HCT116 (cell line): ENCODE measurements at regions not wholly inside any gene's neighbourhood (a gene's known extent, or its start where the extent isn't known, plus 50 kb on each side); places are given as distances from the start of the nearest gene placed in this dataset.

Source experiments
- ATAC-seq: fragments of 200-7000 bp; cut with Tn5 transposase; 2 replicates; pipeline ENCODE4 v1.9.1; 2020; ENCODE audit warnings: mild to moderate bottlenecking, moderate library complexity
- BruUV-seq: library from RNA; stranded (reverse); fragments of 400-500 nt; replicated peaks from 2 replicates; lab custom pipeline; 2021; lab: Mats Ljungman, UMichigan
- CTCF ChIA-PET: fragments of 300-600 bp; sonication (Branson Sonifier 250); formaldehyde crosslinking; loops from one replicate; lab custom pipeline; 2021; ENCODE audit warnings: antibody characterized with exemption; lab: Charles Lee
- POLR2A ChIA-PET: fragments of 300-600, 350-600 bp; sonication (Branson Sonifier 250); formaldehyde crosslinking; loops from one replicate; lab custom pipeline; 2021; ENCODE audit warnings: antibody characterized with exemption; lab: Charles Lee
- RAD21 ChIA-PET, 2 experiments: fragments of 300-600 bp; sonication (Branson Sonifier 250); formaldehyde crosslinking; loops; one replicate each; lab custom pipeline; 2023; ENCODE audit warnings: low total read pairs in 2 of 2; ENCODE audit not compliant: uncharacterized antibody in 2 of 2, unreplicated experiment in 2 of 2, low non-redundant PET in 1 of 2; lab: Charles Lee
- DNase-seq: peaks from one replicate; pipeline ENCODE4 v3.0.0-alpha.2; 2010; ENCODE audit warnings: low read depth, low spot score
- H2AFZ ChIP-seq: fragments of 200-600 bp; shearing (Covaris generic), sonication (generic); 2 replicates; pipeline ENCODE4 v1.6.1; 2017; ENCODE audit warnings: low read depth, mixed run types, mixed read lengths, antibody characterized with exemption, low read length; ENCODE audit not compliant: poor library complexity, severe bottlenecking
- H3K27ac ChIP-seq: 2 replicates; pipeline ENCODE4 v1.5.1; 2012; ENCODE audit warnings: low read depth, low read length
- H3K27me3 ChIP-seq: fragments of 200-600 bp; sonication (generic); 2 replicates; pipeline ENCODE4 v1.6.1; 2016; ENCODE audit warnings: mixed run types, low read length, mixed read lengths; ENCODE audit not compliant: insufficient read depth
- H3K36me3 ChIP-seq, 2 experiments: fragments of 200-500 bp in 1 of 2; fragments of 200-600 bp in 1 of 2; sonication (Bioruptor generic) in 1 of 2; sonication (generic) in 1 of 2; 2 replicates each; pipeline versions ENCODE4 v1.5.1 to v1.6.1; 2014 to 2016; ENCODE audit warnings: low read length in 2 of 2, inconsistent platforms in 1 of 2, mixed read lengths in 1 of 2, mixed run types in 1 of 2; ENCODE audit not compliant: insufficient read depth in 2 of 2, control insufficient read depth in 1 of 2
- H3K4me1 ChIP-seq, 2 experiments: fragments of 200-600 bp in 1 of 2; sonication (generic) in 1 of 2; 2 replicates each; pipeline versions ENCODE4 v1.5.1 to v1.6.1; 2012 to 2017; ENCODE audit warnings: low read length in 2 of 2, inconsistent platforms in 1 of 2, mild to moderate bottlenecking in 1 of 2, mixed read lengths in 1 of 2, mixed run types in 1 of 2, moderate library complexity in 1 of 2; ENCODE audit not compliant: insufficient read depth in 2 of 2, control insufficient read depth in 1 of 2
- H3K4me2 ChIP-seq: fragments of 200-600 bp; sonication (generic); 2 replicates; pipeline ENCODE4 v1.6.1; 2017; ENCODE audit warnings: mixed run types, low read length, mixed read lengths
- H3K4me3 ChIP-seq, 2 experiments: fragments of 200-600 bp in 1 of 2; sonication (generic) in 1 of 2; replicated peaks in 1 of 2; 2 replicates each; pipeline ENCODE4 v1.5.1; 2011 to 2016; ENCODE audit warnings: low read length in 2 of 2, control low read depth in 1 of 2, low read depth in 1 of 2, mild to moderate bottlenecking in 1 of 2, mixed read lengths in 1 of 2, mixed run types in 1 of 2
- H3K79me2 ChIP-seq: fragments of 200-600 bp; sonication (generic); 2 replicates; pipeline ENCODE4 v1.6.1; 2017; ENCODE audit warnings: mild to moderate bottlenecking, mixed run types, low read length, moderate library complexity, mixed read lengths; ENCODE audit not compliant: insufficient read depth
- H3K9ac ChIP-seq: fragments of 200-600 bp; sonication (generic); 2 replicates; pipeline ENCODE4 v1.6.1; 2016; ENCODE audit warnings: low read length, mixed read lengths
- H3K9me2 ChIP-seq: fragments of 200-600 bp; sonication (generic), shearing (Covaris generic); 2 replicates; pipeline ENCODE4 v1.6.1; 2017; ENCODE audit warnings: mixed run types, mild to moderate bottlenecking, moderate library complexity; ENCODE audit not compliant: insufficient read depth
- H3K9me3 ChIP-seq, 2 experiments: fragments of 200-500 bp in 1 of 2; fragments of 200-600 bp in 1 of 2; sonication (Bioruptor generic) in 1 of 2; sonication (generic) in 1 of 2; 2 replicates each; pipeline ENCODE4 v1.6.1; 2014 to 2017; ENCODE audit warnings: low read length in 2 of 2, mixed read lengths in 2 of 2, inconsistent platforms in 1 of 2, low read depth in 1 of 2, mild to moderate bottlenecking in 1 of 2, mixed run types in 1 of 2, moderate library complexity in 1 of 2; ENCODE audit not compliant: control insufficient read depth in 1 of 2, insufficient read depth in 1 of 2
- H4K20me1 ChIP-seq: fragments of 200-600 bp; sonication (generic), shearing (Covaris generic); 2 replicates; pipeline ENCODE4 v1.6.1; 2017; ENCODE audit warnings: mixed run types, mild to moderate bottlenecking, moderate library complexity; ENCODE audit not compliant: insufficient read depth
- CBX3 ChIP-seq: IDR thresholded peaks from 2 replicates; pipeline ENCODE4 v1.6.1; 2012; ENCODE audit warnings: low read depth
- CEBPB ChIP-seq: IDR thresholded peaks from 2 replicates; pipeline ENCODE4 v1.6.1; 2012; ENCODE audit warnings: low read depth
- EGR1 ChIP-seq: IDR thresholded peaks from 2 replicates; pipeline ENCODE4 v1.6.1; 2012; ENCODE audit warnings: low read depth
- ELF1 ChIP-seq: IDR thresholded peaks from 2 replicates; pipeline ENCODE4 v1.6.1; 2012; ENCODE audit warnings: low read depth, borderline replicate concordance
- EZH2 ChIP-seq: fragments of 200-600 bp; sonication (generic); IDR thresholded peaks from 2 replicates; pipeline ENCODE4 v1.6.1; 2017; ENCODE audit warnings: antibody characterized with exemption, mixed run types
- JUND ChIP-seq: IDR thresholded peaks from 2 replicates; pipeline ENCODE4 v1.6.1; 2012
- POLR2A ChIP-seq: IDR thresholded peaks from 2 replicates; pipeline ENCODE4 v1.7.0; 2011; ENCODE audit warnings: borderline replicate concordance; ENCODE audit not compliant: insufficient read depth, insufficient read length; ENCODE audit errors: extremely low read depth
- POLR2AphosphoS5 ChIP-seq: IDR thresholded peaks from 2 replicates; pipeline ENCODE4 v1.6.1; 2011; ENCODE audit warnings: mild to moderate bottlenecking, low read depth, low read length, moderate library complexity
- RAD21 ChIP-seq: IDR thresholded peaks from 2 replicates; pipeline ENCODE4 v1.6.1; 2012; ENCODE audit warnings: low read depth, mild to moderate bottlenecking
- SIN3A ChIP-seq: IDR thresholded peaks from 2 replicates; pipeline ENCODE4 v1.6.1; 2012; ENCODE audit warnings: low read depth
- SP1 ChIP-seq: IDR thresholded peaks from 2 replicates; pipeline ENCODE4 v1.6.1; 2012; ENCODE audit warnings: low read depth
- SRF ChIP-seq: IDR thresholded peaks from 2 replicates; pipeline ENCODE4 v1.6.1; 2012; ENCODE audit warnings: low read depth
- YY1 ChIP-seq: IDR thresholded peaks from 2 replicates; pipeline ENCODE4 v1.6.1; 2011; ENCODE audit warnings: low read length, low read depth, moderate library complexity, mild to moderate bottlenecking; ENCODE audit not compliant: insufficient replicate concordance; ENCODE audit errors: extremely low read depth
- ZFX ChIP-seq: fragments of 450-650 bp; IDR thresholded peaks from 2 replicates; pipeline ENCODE4 v1.6.1; 2017
- ZNF274 ChIP-seq: fragments of 200-500 bp; sonication (Bioruptor generic); IDR thresholded peaks from 2 replicates; pipeline ENCODE4 v1.6.1; 2014; ENCODE audit warnings: mild to moderate bottlenecking, low read depth, low read length, inconsistent platforms
- intact Hi-C: fragments of 100-400 bp; cut with micrococcal nuclease; formaldehyde crosslinking; loops from 2 replicates; pipeline ENCODE4 v1.10.0; 2022
- TF ChIP-seq, protein P1 (sequence below): IDR thresholded peaks from 2 replicates; pipeline ENCODE4 v1.6.1; 2012
- TF ChIP-seq, protein P2 (sequence below): IDR thresholded peaks from 2 replicates; pipeline ENCODE4 v1.6.1; 2012; ENCODE audit warnings: low read depth
- TF ChIP-seq, protein P3 (sequence below), 3 experiments: fragments of 200-600 bp in 1 of 3; sonication (generic) in 1 of 3; IDR thresholded peaks in 2 of 3; conservative IDR thresholded peaks in 1 of 3; 2 replicates each; pipeline ENCODE4 v1.5.1; 2012 to 2017; ENCODE audit warnings: low read depth in 2 of 3, low read length in 2 of 3, antibody characterized with exemption in 1 of 3, borderline replicate concordance in 1 of 3, control low read depth in 1 of 3, mild to moderate bottlenecking in 1 of 3, mixed read lengths in 1 of 3, mixed run types in 1 of 3, moderate library complexity in 1 of 3; ENCODE audit not compliant: insufficient read depth in 1 of 3
- TF ChIP-seq, protein P4 (sequence below): IDR thresholded peaks from 2 replicates; pipeline ENCODE4 v1.6.1; 2012
- TF ChIP-seq, protein P5 (sequence below): IDR thresholded peaks from 2 replicates; pipeline ENCODE4 v1.6.1; 2011; ENCODE audit warnings: mild to moderate bottlenecking, low read length, moderate library complexity; ENCODE audit not compliant: insufficient replicate concordance; ENCODE audit errors: extremely low read depth

DNA sequence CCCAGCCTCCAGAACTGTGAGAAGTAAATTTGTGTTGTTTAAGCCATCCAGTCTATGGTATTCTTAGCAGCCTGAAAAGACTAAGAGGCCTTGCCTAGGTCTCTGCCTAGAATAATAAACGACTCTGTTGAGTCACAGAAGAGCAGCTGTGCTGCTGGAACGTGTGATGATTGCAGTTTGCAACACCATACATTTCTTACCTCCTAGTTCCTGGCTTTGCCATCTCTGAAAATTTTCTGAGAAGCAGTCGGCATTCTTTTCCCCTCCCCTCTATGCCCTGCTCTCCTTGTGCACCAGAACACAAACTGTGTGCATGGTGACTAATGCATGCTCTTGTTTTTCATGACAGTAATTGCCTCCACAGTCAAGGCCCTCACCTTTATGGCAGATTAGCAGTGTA is 301.3 kb downstream of the IL20RB start:
- H3K36me3 ChIP-seq = no peaks in the 10 kb centered on the region
- no peak overlapping the region for H3K9ac ChIP-seq
- no peak overlapping the region for H3K4me3 ChIP-seq
- no peaks in the 10 kb centered on the region for H4K20me1 ChIP-seq
- RAD21 ChIA-PET = no interaction called here
- no peaks in the 10 kb centered on the region for H3K79me2 ChIP-seq
- CTCF ChIA-PET = no interaction called here
- no peak for DNase-seq
- no peaks in the 10 kb centered on the region for H3K9me3 ChIP-seq
- H3K4me1 ChIP-seq = no peaks in the 10 kb centered on the region
- POLR2A ChIA-PET = no interaction called here
- no peaks in the 10 kb centered on the region for H3K9me2 ChIP-seq
- peaks cover 34% of the 10 kb centered on the region for H3K27me3 ChIP-seq
- TF ChIP-seq CBX3 (no peak), ZFX (no peak), ZNF274 (no peak), SRF (no peak), POLR2A (no peak), RAD21 (no peak), SIN3A (no peak), JUND (no peak), CEBPB (no peak), EGR1 (no peak), YY1 (no peak), POLR2AphosphoS5 (no peak), SP1 (no peak), EZH2 (no peak), ELF1 (no peak)
- TF ChIP-seq, protein P1, sequence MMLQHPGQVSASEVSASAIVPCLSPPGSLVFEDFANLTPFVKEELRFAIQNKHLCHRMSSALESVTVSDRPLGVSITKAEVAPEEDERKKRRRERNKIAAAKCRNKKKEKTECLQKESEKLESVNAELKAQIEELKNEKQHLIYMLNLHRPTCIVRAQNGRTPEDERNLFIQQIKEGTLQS = no peak
- TF ChIP-seq, protein P2, sequence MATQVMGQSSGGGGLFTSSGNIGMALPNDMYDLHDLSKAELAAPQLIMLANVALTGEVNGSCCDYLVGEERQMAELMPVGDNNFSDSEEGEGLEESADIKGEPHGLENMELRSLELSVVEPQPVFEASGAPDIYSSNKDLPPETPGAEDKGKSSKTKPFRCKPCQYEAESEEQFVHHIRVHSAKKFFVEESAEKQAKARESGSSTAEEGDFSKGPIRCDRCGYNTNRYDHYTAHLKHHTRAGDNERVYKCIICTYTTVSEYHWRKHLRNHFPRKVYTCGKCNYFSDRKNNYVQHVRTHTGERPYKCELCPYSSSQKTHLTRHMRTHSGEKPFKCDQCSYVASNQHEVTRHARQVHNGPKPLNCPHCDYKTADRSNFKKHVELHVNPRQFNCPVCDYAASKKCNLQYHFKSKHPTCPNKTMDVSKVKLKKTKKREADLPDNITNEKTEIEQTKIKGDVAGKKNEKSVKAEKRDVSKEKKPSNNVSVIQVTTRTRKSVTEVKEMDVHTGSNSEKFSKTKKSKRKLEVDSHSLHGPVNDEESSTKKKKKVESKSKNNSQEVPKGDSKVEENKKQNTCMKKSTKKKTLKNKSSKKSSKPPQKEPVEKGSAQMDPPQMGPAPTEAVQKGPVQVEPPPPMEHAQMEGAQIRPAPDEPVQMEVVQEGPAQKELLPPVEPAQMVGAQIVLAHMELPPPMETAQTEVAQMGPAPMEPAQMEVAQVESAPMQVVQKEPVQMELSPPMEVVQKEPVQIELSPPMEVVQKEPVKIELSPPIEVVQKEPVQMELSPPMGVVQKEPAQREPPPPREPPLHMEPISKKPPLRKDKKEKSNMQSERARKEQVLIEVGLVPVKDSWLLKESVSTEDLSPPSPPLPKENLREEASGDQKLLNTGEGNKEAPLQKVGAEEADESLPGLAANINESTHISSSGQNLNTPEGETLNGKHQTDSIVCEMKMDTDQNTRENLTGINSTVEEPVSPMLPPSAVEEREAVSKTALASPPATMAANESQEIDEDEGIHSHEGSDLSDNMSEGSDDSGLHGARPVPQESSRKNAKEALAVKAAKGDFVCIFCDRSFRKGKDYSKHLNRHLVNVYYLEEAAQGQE = no peak
- TF ChIP-seq, protein P3, sequence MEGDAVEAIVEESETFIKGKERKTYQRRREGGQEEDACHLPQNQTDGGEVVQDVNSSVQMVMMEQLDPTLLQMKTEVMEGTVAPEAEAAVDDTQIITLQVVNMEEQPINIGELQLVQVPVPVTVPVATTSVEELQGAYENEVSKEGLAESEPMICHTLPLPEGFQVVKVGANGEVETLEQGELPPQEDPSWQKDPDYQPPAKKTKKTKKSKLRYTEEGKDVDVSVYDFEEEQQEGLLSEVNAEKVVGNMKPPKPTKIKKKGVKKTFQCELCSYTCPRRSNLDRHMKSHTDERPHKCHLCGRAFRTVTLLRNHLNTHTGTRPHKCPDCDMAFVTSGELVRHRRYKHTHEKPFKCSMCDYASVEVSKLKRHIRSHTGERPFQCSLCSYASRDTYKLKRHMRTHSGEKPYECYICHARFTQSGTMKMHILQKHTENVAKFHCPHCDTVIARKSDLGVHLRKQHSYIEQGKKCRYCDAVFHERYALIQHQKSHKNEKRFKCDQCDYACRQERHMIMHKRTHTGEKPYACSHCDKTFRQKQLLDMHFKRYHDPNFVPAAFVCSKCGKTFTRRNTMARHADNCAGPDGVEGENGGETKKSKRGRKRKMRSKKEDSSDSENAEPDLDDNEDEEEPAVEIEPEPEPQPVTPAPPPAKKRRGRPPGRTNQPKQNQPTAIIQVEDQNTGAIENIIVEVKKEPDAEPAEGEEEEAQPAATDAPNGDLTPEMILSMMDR (IDR thresholded peaks at IDR 0.05 in 2 of 3, conservative IDR thresholded peaks at IDR 0.05 in 1 of 3; ENCODE audit: borderline replicate concordance in 1 of 3, insufficient read depth in 1 of 3, low read depth in 2 of 3, low read length in 2 of 3) = no peak
- TF ChIP-seq, protein P4, sequence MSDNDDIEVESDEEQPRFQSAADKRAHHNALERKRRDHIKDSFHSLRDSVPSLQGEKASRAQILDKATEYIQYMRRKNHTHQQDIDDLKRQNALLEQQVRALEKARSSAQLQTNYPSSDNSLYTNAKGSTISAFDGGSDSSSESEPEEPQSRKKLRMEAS = no peak
- TF ChIP-seq, protein P5, sequence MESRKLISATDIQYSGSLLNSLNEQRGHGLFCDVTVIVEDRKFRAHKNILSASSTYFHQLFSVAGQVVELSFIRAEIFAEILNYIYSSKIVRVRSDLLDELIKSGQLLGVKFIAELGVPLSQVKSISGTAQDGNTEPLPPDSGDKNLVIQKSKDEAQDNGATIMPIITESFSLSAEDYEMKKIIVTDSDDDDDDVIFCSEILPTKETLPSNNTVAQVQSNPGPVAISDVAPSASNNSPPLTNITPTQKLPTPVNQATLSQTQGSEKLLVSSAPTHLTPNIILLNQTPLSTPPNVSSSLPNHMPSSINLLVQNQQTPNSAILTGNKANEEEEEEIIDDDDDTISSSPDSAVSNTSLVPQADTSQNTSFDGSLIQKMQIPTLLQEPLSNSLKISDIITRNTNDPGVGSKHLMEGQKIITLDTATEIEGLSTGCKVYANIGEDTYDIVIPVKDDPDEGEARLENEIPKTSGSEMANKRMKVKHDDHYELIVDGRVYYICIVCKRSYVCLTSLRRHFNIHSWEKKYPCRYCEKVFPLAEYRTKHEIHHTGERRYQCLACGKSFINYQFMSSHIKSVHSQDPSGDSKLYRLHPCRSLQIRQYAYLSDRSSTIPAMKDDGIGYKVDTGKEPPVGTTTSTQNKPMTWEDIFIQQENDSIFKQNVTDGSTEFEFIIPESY = no peak
- no peak overlapping the region for H3K27ac ChIP-seq
- BruUV-seq = no TSS peak
- no peak overlapping the region for H3K4me2 ChIP-seq
- ATAC-seq = no peak
- H2AFZ ChIP-seq = no peak overlapping the region
- intact Hi-C loops = no loop called here
